ENCODE measurements at regions not wholly inside any gene's neighbourhood (a gene's known extent, or its start where the extent isn't known, plus 50 kb on each side); places are given as distances from the start of the nearest gene placed in this dataset.

- DNase-seq (ENCODE audit: low read depth in 2 of 2) = no peak
Observed at GRCh38 chr5:174590820-174591219, 133.6 kb upstream of the MSX2 start.

DNA sequence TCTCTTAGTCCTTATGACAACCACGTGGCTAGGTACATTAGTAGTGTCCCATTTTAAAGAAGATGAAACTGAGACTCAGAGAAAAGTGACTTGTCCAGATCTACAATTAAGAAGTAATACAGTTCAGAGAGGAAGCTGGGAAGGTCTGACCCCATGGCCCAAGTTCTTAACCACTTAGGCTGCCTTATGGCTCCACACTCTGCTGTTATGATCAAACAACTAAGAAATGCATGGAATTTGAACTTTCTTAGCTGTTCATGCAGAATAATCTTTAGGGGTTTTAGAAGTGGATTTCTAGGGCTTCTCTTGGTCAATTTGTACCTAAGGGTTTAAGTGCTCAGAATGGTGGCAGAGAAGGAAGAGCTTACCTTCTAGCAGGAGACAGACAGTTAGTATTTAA lies 128.0 kb upstream of the MSX2 start:
- DNase-seq (ENCODE audit: low read depth in 2 of 2) = no peak

GRCh38 chr5:174599992-174600391 lies 124.4 kb upstream of the MSX2 start:
- DNase-seq (ENCODE audit: low read depth in 2 of 2) = no peak

GRCh38 chr5:174601946-174602345 lies 122.4 kb upstream of the MSX2 start:
- DNase-seq (ENCODE audit: low read depth in 2 of 2) = no peak

DNA sequence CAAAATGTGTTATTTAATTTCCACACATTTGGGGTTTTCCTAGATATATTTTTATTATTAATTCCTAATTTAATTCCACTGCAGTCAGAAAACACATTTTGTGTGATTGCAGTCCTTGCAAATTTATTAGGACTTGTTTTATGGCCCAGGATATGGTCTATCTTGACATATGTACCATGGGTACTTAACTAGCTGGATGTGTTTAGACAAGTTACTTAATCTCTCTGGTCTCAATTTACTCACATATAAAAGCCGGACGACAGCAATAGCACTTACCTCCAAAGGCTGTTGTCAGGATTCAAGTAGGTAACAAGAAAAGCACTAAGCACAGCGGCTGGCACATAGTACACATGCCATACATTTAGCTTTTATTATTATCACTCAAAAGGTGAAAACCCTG lies 118.2 kb upstream of the MSX2 start:
- DNase-seq (ENCODE audit: low read depth in 2 of 2) = no peak

- DNase-seq (ENCODE audit: low read depth in 2 of 2) = no peak
Observed at GRCh38 chr5:174606646-174607045, 117.7 kb upstream of the MSX2 start.

GRCh38 chr5:174607205-174607604 lies 117.2 kb upstream of the MSX2 start:
- no peak for DNase-seq (ENCODE audit: low read depth in 2 of 2)

DNA sequence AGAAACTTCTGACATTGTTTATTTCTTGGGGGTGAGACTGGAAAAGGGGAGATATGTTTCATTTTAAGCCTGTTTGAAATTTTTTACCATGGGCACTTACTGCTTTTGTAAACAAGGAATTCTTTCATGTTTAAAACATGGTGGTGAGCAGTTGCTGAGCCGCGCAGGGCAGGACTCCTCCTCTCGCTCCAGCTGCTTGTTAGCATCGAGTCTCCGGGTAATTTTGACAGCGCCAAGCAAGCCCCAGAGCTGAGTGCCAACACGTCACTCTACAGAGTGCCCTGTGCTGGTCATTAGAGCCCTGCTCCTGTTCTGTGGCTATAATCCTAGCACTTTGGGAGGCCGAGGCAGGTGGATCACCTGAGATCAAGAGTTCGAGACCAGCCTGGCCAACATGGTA lies 116.5 kb upstream of the MSX2 start:
- no peak for DNase-seq (ENCODE audit: low read depth in 2 of 2)

DNA sequence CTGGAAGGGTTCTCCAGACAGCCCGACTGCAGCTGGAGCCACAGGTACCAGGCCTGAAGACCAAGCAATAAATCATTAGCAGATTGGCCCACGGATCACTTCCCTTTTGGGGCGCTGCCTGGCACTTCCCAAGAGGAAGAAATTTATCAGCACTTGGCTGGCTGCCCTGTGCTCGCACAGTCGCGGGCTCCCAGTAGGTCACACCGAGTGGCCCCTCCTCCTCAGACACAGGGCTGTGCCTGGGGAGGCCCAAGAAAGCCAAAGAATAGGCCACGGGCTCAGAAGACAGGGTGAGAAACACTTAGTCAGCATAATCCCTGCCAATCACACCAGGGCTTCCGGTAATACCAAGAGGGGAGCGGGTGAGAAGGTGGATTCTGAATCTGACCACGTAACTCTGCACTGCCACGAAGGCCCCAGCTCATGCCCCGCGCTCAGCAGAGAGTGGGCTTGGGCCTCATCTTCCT lies 115.7 kb upstream of the MSX2 start:
- no peak for DNase-seq (ENCODE audit: low read depth in 2 of 2)

DNA sequence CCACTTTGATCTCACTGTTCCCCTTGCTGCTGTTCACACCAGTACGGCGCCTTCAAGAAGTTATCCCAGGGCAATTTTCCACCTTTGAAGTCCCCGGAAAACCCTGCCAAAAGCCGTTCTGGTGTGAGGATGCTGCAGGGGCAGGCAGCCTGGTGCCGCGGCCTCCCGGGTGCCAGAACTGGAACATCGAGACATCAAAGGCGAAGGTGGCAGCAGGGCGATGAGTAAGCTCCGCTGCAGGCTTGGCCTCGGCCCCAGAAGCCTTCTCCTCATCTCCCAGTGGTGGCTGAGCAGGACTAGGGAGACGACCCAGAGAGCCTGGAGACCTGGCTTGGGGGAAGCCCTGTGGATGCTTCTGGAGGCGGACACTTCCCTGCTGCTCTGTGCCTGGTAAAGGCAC lies 115.3 kb upstream of the MSX2 start:
- no peak for DNase-seq (ENCODE audit: low read depth in 2 of 2)

DNA sequence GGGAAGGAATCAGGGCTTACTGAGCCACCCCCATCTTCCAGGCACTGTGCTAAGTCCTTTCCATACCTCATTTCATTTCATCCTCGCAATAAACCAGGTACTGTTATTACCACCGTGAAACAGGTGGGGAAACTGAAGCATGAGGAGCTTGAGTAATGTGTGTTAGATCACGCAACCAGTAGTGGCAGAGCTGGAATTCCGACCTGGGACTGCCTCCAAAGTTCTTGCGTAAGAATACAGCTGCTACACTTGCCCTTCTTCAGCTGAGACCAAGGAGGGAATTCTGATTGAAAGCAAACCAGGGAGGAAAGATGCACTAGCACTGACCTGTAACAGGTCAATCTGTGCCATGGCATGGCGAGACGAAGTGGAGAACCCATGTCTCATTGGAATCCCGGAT lies 113.4 kb upstream of the MSX2 start:
- DNase-seq (ENCODE audit: low read depth in 2 of 2) = no peak

DNA sequence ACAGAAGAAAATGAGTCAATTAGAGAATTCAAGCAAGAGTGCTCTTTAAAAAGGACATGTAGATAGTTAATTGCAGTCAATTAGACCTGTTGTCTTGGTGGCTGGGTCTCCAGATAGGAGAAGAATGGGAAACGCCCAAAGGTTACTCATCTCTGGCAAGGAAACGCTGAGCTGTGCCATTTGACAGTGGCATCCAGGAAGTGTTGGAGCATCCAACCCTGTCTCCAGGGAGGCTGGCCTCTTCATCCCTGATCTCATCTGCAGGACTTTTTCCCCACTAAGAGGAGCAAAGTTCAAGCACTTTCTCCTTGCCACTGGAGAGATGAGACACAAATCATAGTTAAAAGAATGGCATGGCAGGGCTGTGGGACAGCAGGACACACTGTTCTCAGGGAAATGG lies 111.7 kb upstream of the MSX2 start:
- DNase-seq (ENCODE audit: low read depth in 2 of 2) = no peak

DNA sequence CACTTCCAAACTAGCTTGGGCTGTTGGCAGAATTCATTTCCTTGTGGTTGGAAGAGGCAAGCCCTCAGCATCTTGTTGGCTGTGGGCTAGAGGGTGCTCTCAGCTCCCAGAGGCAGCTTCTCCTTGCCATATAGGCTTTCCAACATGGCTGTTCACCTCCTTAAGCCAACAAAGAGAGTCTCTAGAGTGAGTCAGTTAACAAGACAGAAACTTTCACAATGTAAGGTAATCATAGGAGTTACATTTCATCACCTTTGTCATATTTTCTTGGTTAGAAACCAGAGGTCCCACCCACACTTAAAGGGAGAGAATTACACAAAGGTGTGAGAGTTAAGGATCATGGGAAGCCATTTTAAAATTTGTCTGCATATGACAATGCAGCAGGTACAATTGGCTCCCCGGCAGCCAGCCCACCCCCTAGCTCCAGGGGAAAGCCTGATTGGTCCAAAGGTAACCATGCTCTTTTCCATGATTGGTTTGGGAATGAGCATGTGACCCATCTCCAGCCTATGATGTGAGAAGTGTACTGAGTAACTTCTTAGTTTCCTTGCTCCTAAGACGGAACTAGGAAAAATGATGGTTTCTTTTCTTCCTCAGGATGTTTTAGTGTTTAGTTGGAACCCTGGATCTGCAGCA lies 109.8 kb upstream of the MSX2 start:
- no peak for DNase-seq (ENCODE audit: low read depth in 2 of 2)

- no peak for DNase-seq (ENCODE audit: low read depth in 2 of 2)
Observed at GRCh38 chr5:174616036-174616435, 108.3 kb upstream of the MSX2 start.

DNA sequence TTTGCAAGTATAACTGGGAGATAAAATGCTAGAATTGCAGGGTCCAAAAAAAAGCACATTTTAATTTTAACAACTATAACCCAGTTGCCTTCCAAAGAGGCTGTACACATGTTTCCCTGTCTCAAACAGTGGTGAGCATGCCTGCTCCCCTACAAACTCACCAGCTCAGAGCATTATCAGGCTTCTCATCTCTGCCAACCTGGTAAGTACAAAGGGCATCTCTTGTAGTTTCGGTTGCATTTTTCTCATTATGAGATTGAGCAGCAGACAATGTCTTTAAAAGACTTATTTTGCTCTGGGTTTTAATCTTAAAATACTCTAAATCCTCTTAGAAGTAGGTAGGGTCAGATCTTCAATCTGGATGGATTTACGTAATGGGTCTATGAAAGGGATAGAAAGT lies 107.1 kb upstream of the MSX2 start:
- DNase-seq (ENCODE audit: low read depth in 2 of 2) = no peak

DNA sequence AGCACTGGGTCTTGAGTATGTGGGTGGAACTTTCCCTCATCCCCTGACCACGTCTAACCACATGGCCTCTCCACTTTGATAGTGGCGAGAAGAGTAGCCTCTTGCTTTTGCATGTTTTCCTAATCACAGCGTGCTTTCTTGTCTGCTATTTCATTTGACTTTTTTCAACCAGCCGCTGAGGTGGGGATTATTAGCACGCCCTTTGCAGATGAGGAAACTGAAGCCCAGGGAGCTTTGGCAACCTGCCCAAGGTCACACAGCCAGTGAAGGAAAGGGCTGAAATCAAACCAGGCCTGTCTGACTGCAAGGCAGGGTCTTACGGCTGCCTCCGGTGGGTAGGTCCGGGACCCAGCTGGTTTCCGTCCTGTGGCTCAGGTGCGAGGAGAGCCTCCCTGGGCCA lies 106.5 kb upstream of the MSX2 start:
- no peak for DNase-seq (ENCODE audit: low read depth in 2 of 2)

GRCh38 chr5:174618589-174618988 lies 105.8 kb upstream of the MSX2 start:
- no peak for DNase-seq (ENCODE audit: low read depth in 2 of 2)

DNA sequence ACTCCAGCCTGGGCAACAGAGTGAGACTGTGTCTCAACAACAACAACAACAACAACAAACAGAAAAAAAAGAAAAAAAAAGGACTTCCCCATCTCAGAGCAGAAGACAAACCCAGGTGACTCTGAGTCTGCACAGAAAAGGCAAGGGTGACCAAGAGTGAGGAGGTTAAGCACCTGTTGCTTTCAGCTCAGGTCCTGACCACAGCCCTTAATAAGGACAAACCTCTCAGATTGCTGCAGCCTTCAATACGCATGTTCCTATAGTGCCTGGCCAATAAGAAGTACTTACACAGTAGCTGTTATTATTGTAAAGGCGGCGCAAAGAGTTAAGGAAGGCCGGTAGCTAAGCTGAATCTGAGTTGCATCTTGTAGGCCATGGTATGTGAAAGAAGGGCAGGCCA lies 102.3 kb upstream of the MSX2 start:
- DNase-seq (ENCODE audit: low read depth in 2 of 2) = no peak

GRCh38 chr5:174623018-174623417 lies 101.4 kb upstream of the MSX2 start:
- no peak for DNase-seq (ENCODE audit: low read depth in 2 of 2)

- no peak for DNase-seq (ENCODE audit: low read depth in 2 of 2)
Observed at GRCh38 chr5:174623433-174624019, 100.9 kb upstream of the MSX2 start.

- DNase-seq (ENCODE audit: low read depth in 2 of 2) = no peak
Observed at GRCh38 chr5:174624733-174625522, 99.5 kb upstream of the MSX2 start.

GRCh38 chr5:174625591-174626350 lies 98.6 kb upstream of the MSX2 start:
- no peak for DNase-seq (ENCODE audit: low read depth in 2 of 2)
